H1 (cell line): ENCODE measurements at regions not wholly inside any gene's neighbourhood (a gene's known extent, or its start where the extent isn't known, plus 50 kb on each side); places are given as distances from the start of the nearest gene placed in this dataset.

Source experiments
- CTCF ChIA-PET: fragments of 300-600 bp; sonication (Branson Sonifier 250); formaldehyde crosslinking; loops from one replicate; lab custom pipeline; 2021; ENCODE audit not compliant: partially characterized antibody; lab: Charles Lee
- POLR2A ChIA-PET: fragments of 300-600 bp; sonication (Branson Sonifier 250); formaldehyde crosslinking; loops from one replicate; lab custom pipeline; 2021; ENCODE audit warnings: inconsistent platforms; ENCODE audit not compliant: partially characterized antibody; lab: Charles Lee
- DNase-seq, 2 experiments: peaks; one replicate each; pipeline versions ENCODE4 v3.0.0 to v3.0.0-alpha.2; 2010 to 2022; ENCODE audit warnings: low spot score in 2 of 2, low read depth in 1 of 2, mixed read lengths in 1 of 2
- FAIRE-seq: peaks from 2 replicates; lab custom pipeline; 2011; peaks lifted over from hg19 to GRCh38; lab: Jason Lieb, UNC
- H2AFZ ChIP-seq: 2 replicates; pipeline ENCODE4 v1.8.1; 2012; ENCODE audit warnings: low read length, inconsistent platforms
- H2AK5ac ChIP-seq: 2 replicates; pipeline ENCODE4 v1.6.1; 2013; ENCODE audit warnings: low read depth, low read length
- H2BK120ac ChIP-seq: replicated peaks from 2 replicates; pipeline ENCODE3; 2013; ENCODE audit warnings: low read depth, low read length, inconsistent platforms
- H2BK12ac ChIP-seq: 2 replicates; pipeline ENCODE4 v1.6.1; 2013; ENCODE audit warnings: low read depth, low read length
- H2BK15ac ChIP-seq: 2 replicates; pipeline ENCODE4 v1.6.1; 2013; ENCODE audit warnings: low read length
- H2BK20ac ChIP-seq: 2 replicates; pipeline ENCODE4 v1.6.1; 2013; ENCODE audit warnings: low read length
- H2BK5ac ChIP-seq: 2 replicates; pipeline ENCODE4 v1.6.1; 2013; ENCODE audit warnings: low read depth, low read length
- H3K14ac ChIP-seq: 2 replicates; pipeline ENCODE4 v1.6.1; 2013; ENCODE audit warnings: inconsistent platforms; ENCODE audit not compliant: insufficient read length
- H3K18ac ChIP-seq: 2 replicates; pipeline ENCODE4 v1.6.1; 2013; ENCODE audit warnings: low read length; ENCODE audit errors: extremely low read depth
- H3K23ac ChIP-seq: 2 replicates; pipeline ENCODE4 v1.6.1; 2013; ENCODE audit warnings: inconsistent platforms; ENCODE audit not compliant: insufficient read length
- H3K23me2 ChIP-seq: 2 replicates; pipeline ENCODE4 v1.6.1; 2013; ENCODE audit warnings: low read depth, low read length
- H3K27ac ChIP-seq: 2 replicates; pipeline ENCODE4 v1.6.1; 2011; ENCODE audit warnings: low read depth, low read length, inconsistent platforms
- H3K27me3 ChIP-seq, 4 experiments: replicated peaks in 1 of 4; 1 replicate in 1 of 4; 2 replicates in 3 of 4; pipeline versions ENCODE4 v1.6.1 to v1.8.1; 2011 to 2013; ENCODE audit warnings: low read length in 3 of 4, mild to moderate bottlenecking in 3 of 4, inconsistent platforms in 2 of 4, mixed read lengths in 2 of 4, moderate library complexity in 1 of 4; ENCODE audit not compliant: control insufficient read depth in 3 of 4, insufficient read depth in 3 of 4; ENCODE audit errors: extremely low read depth in 1 of 4
- H3K36me3 ChIP-seq, 4 experiments: 2 replicates each; pipeline versions ENCODE4 v1.6.1 to v1.8.1; 2011 to 2013; ENCODE audit warnings: mild to moderate bottlenecking in 4 of 4, low read length in 3 of 4, moderate library complexity in 2 of 4, control low read depth in 1 of 4, inconsistent platforms in 1 of 4; ENCODE audit not compliant: insufficient read depth in 4 of 4, control insufficient read depth in 2 of 4
- H3K4ac ChIP-seq: replicated peaks from 2 replicates; pipeline ENCODE3; 2013; ENCODE audit warnings: low read length, low read depth, mixed read lengths, inconsistent platforms; ENCODE audit not compliant: insufficient read length
- H3K4me1 ChIP-seq, 4 experiments: replicated peaks in 1 of 4; 1 replicate in 1 of 4; 2 replicates in 3 of 4; pipeline versions ENCODE4 v1.6.1 to v1.8.1; 2011 to 2013; ENCODE audit warnings: low read length in 3 of 4, inconsistent platforms in 2 of 4, mixed read lengths in 1 of 4; ENCODE audit not compliant: insufficient read depth in 4 of 4, control insufficient read depth in 3 of 4
- H3K4me2 ChIP-seq, 2 experiments: 2 replicates each; pipeline versions ENCODE4 v1.6.1 to v1.8.1; 2011 to 2013; ENCODE audit warnings: low read depth in 2 of 2, low read length in 2 of 2, control low read depth in 1 of 2, inconsistent platforms in 1 of 2, mild to moderate bottlenecking in 1 of 2; ENCODE audit not compliant: insufficient read depth in 1 of 2
- H3K4me3 ChIP-seq, 4 experiments: fragments of 200-600, 300-600 bp in 1 of 4; sonication (generic), shearing (Covaris generic), sonication (Bioruptor Twin) in 1 of 4; 2 replicates each; pipeline versions ENCODE4 v1.5.1 to v1.8.1; 2011 to 2016; ENCODE audit warnings: low read length in 4 of 4, low read depth in 3 of 4, control low read depth in 2 of 4, inconsistent platforms in 2 of 4, mild to moderate bottlenecking in 2 of 4, mixed read lengths in 1 of 4, moderate library complexity in 1 of 4; ENCODE audit not compliant: insufficient read depth in 2 of 4; ENCODE audit errors: extremely low read depth in 1 of 4
- H3K56ac ChIP-seq: replicated peaks from 2 replicates; pipeline ENCODE3; 2013; ENCODE audit warnings: low read depth, mild to moderate bottlenecking, mixed read lengths, low read length, inconsistent platforms; ENCODE audit not compliant: insufficient read length
- H3K79me1 ChIP-seq: 2 replicates; pipeline ENCODE4 v1.6.1; 2013; ENCODE audit warnings: low read depth, low read length, control low read depth
- H3K79me2 ChIP-seq, 2 experiments: 2 replicates each; pipeline versions ENCODE4 v1.6.1 to v1.8.1; 2012 to 2013; ENCODE audit warnings: low read length in 2 of 2, mild to moderate bottlenecking in 2 of 2, inconsistent platforms in 1 of 2; ENCODE audit not compliant: insufficient read depth in 2 of 2, control insufficient read depth in 1 of 2
- H3K9ac ChIP-seq, 4 experiments: replicated peaks in 1 of 4; 1 replicate in 1 of 4; 2 replicates in 3 of 4; pipeline versions ENCODE4 v1.6.1 to v1.8.1; 2011 to 2013; ENCODE audit warnings: low read depth in 3 of 4, low read length in 3 of 4, control low read depth in 2 of 4, mild to moderate bottlenecking in 2 of 4, moderate library complexity in 2 of 4, inconsistent platforms in 1 of 4; ENCODE audit errors: extremely low read depth in 1 of 4
- H3K9me3 ChIP-seq, 2 experiments: 2 replicates each; pipeline versions ENCODE4 v1.6.1 to v1.8.1; 2012 to 2013; ENCODE audit warnings: mild to moderate bottlenecking in 2 of 2, moderate library complexity in 2 of 2, control low read depth in 1 of 2, inconsistent platforms in 1 of 2, low read depth in 1 of 2, low read length in 1 of 2, mixed read lengths in 1 of 2; ENCODE audit not compliant: insufficient read depth in 2 of 2
- H4K20me1 ChIP-seq, 2 experiments: replicated peaks in 1 of 2; 2 replicates each; pipeline versions ENCODE3 to v1.8.1; 2011 to 2013; ENCODE audit warnings: inconsistent platforms in 2 of 2, low read length in 2 of 2, mild to moderate bottlenecking in 1 of 2; ENCODE audit not compliant: insufficient read depth in 2 of 2, control insufficient read depth in 1 of 2
- H4K5ac ChIP-seq: 2 replicates; pipeline ENCODE4 v1.6.1; 2013; ENCODE audit warnings: low read length, low read depth, mixed read lengths, inconsistent platforms; ENCODE audit not compliant: insufficient read length
- H4K8ac ChIP-seq: 2 replicates; pipeline ENCODE4 v1.8.0; 2013; ENCODE audit warnings: mild to moderate bottlenecking, moderate library complexity, low read length, inconsistent platforms; ENCODE audit not compliant: insufficient read depth; ENCODE audit errors: extremely low read depth
- H4K91ac ChIP-seq: replicated peaks from 2 replicates; pipeline ENCODE3; 2013; ENCODE audit warnings: low read length, mixed read lengths, inconsistent platforms; ENCODE audit not compliant: insufficient read length
- NANOG ChIP-seq: IDR thresholded peaks from 2 replicates; pipeline ENCODE4 v1.6.1; 2011; ENCODE audit warnings: low read length, low read depth, mild to moderate bottlenecking, inconsistent platforms; ENCODE audit not compliant: insufficient read depth, poor library complexity, severe bottlenecking
- POLR2AphosphoS5 ChIP-seq: IDR thresholded peaks from 2 replicates; pipeline ENCODE4 v1.6.1; 2011; ENCODE audit warnings: low read depth, low read length
- RNF2 ChIP-seq: fragments of 200-900, 300-1000 bp; sonication (generic); IDR thresholded peaks from 2 replicates; pipeline ENCODE4 v1.7.1; 2016; ENCODE audit warnings: borderline replicate concordance, low read depth, mild to moderate bottlenecking, antibody characterized with exemption, low read length; ENCODE audit not compliant: poor library complexity, severe bottlenecking; ENCODE audit errors: missing control alignments
- SRF ChIP-seq: IDR thresholded peaks from 2 replicates; pipeline ENCODE4 v1.6.1; 2011; ENCODE audit warnings: mild to moderate bottlenecking, low read depth, low read length, moderate library complexity
- SUZ12 ChIP-seq: fragments of 200-600 bp; sonication (generic); IDR thresholded peaks from 2 replicates; pipeline ENCODE4 v1.6.1; 2012; ENCODE audit warnings: mild to moderate bottlenecking, inconsistent platforms, low read length, moderate library complexity, mixed read lengths
- YY1 ChIP-seq: IDR thresholded peaks from 2 replicates; pipeline ENCODE4 v1.6.1; 2011; ENCODE audit warnings: low read depth, mild to moderate bottlenecking, low read length
- WGBS, 2 experiments: shearing (Covaris generic) in 1 of 2; methylation state at CpG; one replicate each; pipeline versions ENCODE4 v1.1.6 to v1.1.7; 2013 to 2015; ENCODE audit warnings: low lambda C conversion rate in 2 of 2, mixed read lengths in 2 of 2, inconsistent platforms in 1 of 2, low coverage in 1 of 2, missing lambda C conversion rate in 1 of 2; ENCODE audit not compliant: insufficient replicate concordance in 2 of 2, insufficient coverage in 1 of 2, insufficient read length in 1 of 2; ENCODE audit errors: extremely low coverage in 1 of 2, missing lambda C conversion rate in 1 of 2; 5-methylcytosine and 5-hydroxymethylcytosine counted together
- TF ChIP-seq, protein P1 (sequence below), 3 experiments: IDR thresholded peaks; 1 replicate in 2 of 3; 2 replicates in 1 of 3; pipeline versions ENCODE4 v1.5.1 to v1.6.1; 2011; ENCODE audit warnings: low read length in 3 of 3, mild to moderate bottlenecking in 3 of 3, inconsistent platforms in 2 of 3, low read depth in 1 of 3, moderate library complexity in 1 of 3; ENCODE audit not compliant: insufficient read depth in 1 of 3; ENCODE audit errors: control extremely low read depth in 1 of 3

DNA sequence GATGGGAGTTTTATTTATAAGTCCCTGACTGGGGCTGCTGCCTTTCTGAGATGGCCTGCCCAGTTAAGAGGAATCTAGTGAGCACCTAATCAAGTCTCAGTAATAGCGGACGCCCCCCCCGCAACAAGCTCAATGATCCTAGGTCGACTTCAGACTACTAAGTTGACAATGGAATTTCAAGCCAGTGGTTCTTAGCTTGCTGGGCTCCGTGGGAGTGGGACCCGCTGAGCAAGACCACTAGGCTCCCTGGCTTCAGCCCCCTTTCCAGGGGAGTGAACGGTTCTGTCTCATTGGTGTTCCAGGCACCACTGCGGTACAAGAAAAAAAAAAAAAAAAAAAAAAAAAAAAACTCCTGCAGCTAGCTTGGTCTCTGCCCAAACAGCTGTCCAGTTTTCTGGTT lies 156.8 kb upstream of the CARD18 start:
- no peak overlapping the region for H2BK15ac ChIP-seq
- FAIRE-seq = no peak
- POLR2A ChIA-PET = no interaction called here
- no peak overlapping the region for H4K91ac ChIP-seq
- no peaks in the 10 kb centered on the region for H3K79me2 ChIP-seq
- no peak overlapping the region for H3K4ac ChIP-seq
- H2BK20ac ChIP-seq = no peak overlapping the region
- no peak overlapping the region for H2AK5ac ChIP-seq
- no peak overlapping the region for H2BK5ac ChIP-seq
- no peak overlapping the region for H2AFZ ChIP-seq
- H3K27ac ChIP-seq = no peak overlapping the region
- WGBS, 2 experiments = 93% methylated on average over 8 of the region's 8 CpGs; no CpG with 5 or more reads in 1 of the 2 experiments
- no peaks in the 10 kb centered on the region for H3K9me3 ChIP-seq
- no peak overlapping the region for H3K9ac ChIP-seq
- no peak for DNase-seq
- no peaks in the 10 kb centered on the region for H3K23me2 ChIP-seq
- no peaks in the 10 kb centered on the region for H3K27me3 ChIP-seq
- H3K23ac ChIP-seq = no peak overlapping the region
- no peaks in the 10 kb centered on the region for H3K79me1 ChIP-seq
- H2BK12ac ChIP-seq = no peak overlapping the region
- H4K8ac ChIP-seq = no peak overlapping the region
- H3K4me2 ChIP-seq = no peak overlapping the region
- H3K14ac ChIP-seq = no peak overlapping the region
- H3K4me1 ChIP-seq = no peaks in the 10 kb centered on the region
- no peaks in the 10 kb centered on the region for H4K20me1 ChIP-seq
- no peak overlapping the region for H3K18ac ChIP-seq
- H3K36me3 ChIP-seq = no peaks in the 10 kb centered on the region
- no peak overlapping the region for H3K4me3 ChIP-seq
- H4K5ac ChIP-seq = no peak overlapping the region
- CTCF ChIA-PET = interaction anchor here (0.6 kb wide), 1 partner anchor 928 kb away, joined by 3 read pairs; no protein-coding TSS in a partner anchor
- H2BK120ac ChIP-seq = no peak overlapping the region
- no peak overlapping the region for H3K56ac ChIP-seq
- TF ChIP-seq SUZ12 = no peak
- TF ChIP-seq SRF = no peak
- no peak for TF ChIP-seq POLR2AphosphoS5
- no peak for TF ChIP-seq YY1
- TF ChIP-seq NANOG = no peak
- no peak for TF ChIP-seq RNF2
- TF ChIP-seq, protein P1, sequence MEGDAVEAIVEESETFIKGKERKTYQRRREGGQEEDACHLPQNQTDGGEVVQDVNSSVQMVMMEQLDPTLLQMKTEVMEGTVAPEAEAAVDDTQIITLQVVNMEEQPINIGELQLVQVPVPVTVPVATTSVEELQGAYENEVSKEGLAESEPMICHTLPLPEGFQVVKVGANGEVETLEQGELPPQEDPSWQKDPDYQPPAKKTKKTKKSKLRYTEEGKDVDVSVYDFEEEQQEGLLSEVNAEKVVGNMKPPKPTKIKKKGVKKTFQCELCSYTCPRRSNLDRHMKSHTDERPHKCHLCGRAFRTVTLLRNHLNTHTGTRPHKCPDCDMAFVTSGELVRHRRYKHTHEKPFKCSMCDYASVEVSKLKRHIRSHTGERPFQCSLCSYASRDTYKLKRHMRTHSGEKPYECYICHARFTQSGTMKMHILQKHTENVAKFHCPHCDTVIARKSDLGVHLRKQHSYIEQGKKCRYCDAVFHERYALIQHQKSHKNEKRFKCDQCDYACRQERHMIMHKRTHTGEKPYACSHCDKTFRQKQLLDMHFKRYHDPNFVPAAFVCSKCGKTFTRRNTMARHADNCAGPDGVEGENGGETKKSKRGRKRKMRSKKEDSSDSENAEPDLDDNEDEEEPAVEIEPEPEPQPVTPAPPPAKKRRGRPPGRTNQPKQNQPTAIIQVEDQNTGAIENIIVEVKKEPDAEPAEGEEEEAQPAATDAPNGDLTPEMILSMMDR (IDR thresholded peaks at IDR 0.05; ENCODE audit: control extremely low read depth in 1 of 3, insufficient read depth in 1 of 3, low read depth in 1 of 3, low read length in 3 of 3) = no peak
